Peyer's patch (tissue), 4 donors: ENCODE measurements at regions not wholly inside any gene's neighbourhood (a gene's known extent, or its start where the extent isn't known, plus 50 kb on each side); places are given as distances from the start of the nearest gene placed in this dataset.

ENCODE experiments used
- DNase-seq, 3 donors: peaks; one replicate each; pipeline ENCODE4 v3.0.0-alpha.2; 2017 to 2019
- H3K27ac ChIP-seq, 4 donors: fragments of 200-600 bp; sonication (generic); one replicate each; pipeline ENCODE4 v1.5.1; 2016 to 2019
- H3K27me3 ChIP-seq, 2 donors: fragments of 200-600 bp; sonication (generic); one replicate each; pipeline ENCODE4 v1.5.1; 2019
- H3K36me3 ChIP-seq, 3 donors: fragments of 200-600 bp; sonication (generic); one replicate each; pipeline ENCODE4 v1.5.1; 2016 to 2019
- H3K4me1 ChIP-seq, 4 donors: fragments of 200-600 bp; sonication (generic); one replicate each; pipeline ENCODE4 v1.5.1; 2016 to 2019
- H3K4me3 ChIP-seq, 4 donors: fragments of 200-600 bp; sonication (generic); 1 replicate in 3 of 4; 2 replicates in 1 of 4; pipeline ENCODE4 v1.5.1; 2016 to 2019; ENCODE audit warnings: mild to moderate bottlenecking in 1 of 4
- H3K9me3 ChIP-seq, 4 donors: fragments of 200-600 bp; sonication (generic); one replicate each; pipeline ENCODE4 v1.5.1; 2016 to 2019; ENCODE audit warnings: mild to moderate bottlenecking in 1 of 4
- CTCF ChIP-seq, 6 experiments: fragments of 450-650 bp in 4 of 6; fragments of 200-600 bp in 2 of 6; sonication (generic) in 1 of 6; IDR thresholded peaks; one replicate each; pipeline ENCODE4 v1.5.1; 2017 to 2019; ENCODE audit warnings: antibody characterized with exemption in 6 of 6, mild to moderate bottlenecking in 3 of 6, moderate library complexity in 1 of 6
- POLR2A ChIP-seq, 2 donors: fragments of 450-650 bp; IDR thresholded peaks; one replicate each; pipeline ENCODE4 v1.5.1; 2017; ENCODE audit warnings: antibody characterized with exemption in 2 of 2, mild to moderate bottlenecking in 2 of 2, moderate library complexity in 2 of 2

GRCh38 chr6:19362396-19362795 lies 474.8 kb upstream of the ID4 start:
- no peak overlapping the region for H3K27ac ChIP-seq
- H3K4me3 ChIP-seq, result no peak overlapping the region
- no peaks in the 10 kb centered on the region for H3K4me1 ChIP-seq
- H3K36me3 ChIP-seq, result no peaks in the 10 kb centered on the region
- TF ChIP-seq CTCF (IDR thresholded peaks at IDR 0.05) (no peak), POLR2A (IDR thresholded peaks at IDR 0.05) (no peak)
- H3K27me3 ChIP-seq, result no peaks in the 10 kb centered on the region
- DNase-seq, result no peak
- H3K9me3 ChIP-seq, result no peaks in the 10 kb centered on the region

- H3K27me3 ChIP-seq, result no peaks in the 10 kb centered on the region
- no peak for DNase-seq
- H3K4me1 ChIP-seq, result no peaks in the 10 kb centered on the region
- no peak overlapping the region for H3K4me3 ChIP-seq
- TF ChIP-seq CTCF (IDR thresholded peaks at IDR 0.05) (no peak), POLR2A (IDR thresholded peaks at IDR 0.05) (no peak)
- H3K9me3 ChIP-seq, result no peaks in the 10 kb centered on the region
- no peak overlapping the region for H3K27ac ChIP-seq
- no peaks in the 10 kb centered on the region for H3K36me3 ChIP-seq
Measured at GRCh38 chr6:19368511-19368910, 468.7 kb upstream of the ID4 start.

DNA sequence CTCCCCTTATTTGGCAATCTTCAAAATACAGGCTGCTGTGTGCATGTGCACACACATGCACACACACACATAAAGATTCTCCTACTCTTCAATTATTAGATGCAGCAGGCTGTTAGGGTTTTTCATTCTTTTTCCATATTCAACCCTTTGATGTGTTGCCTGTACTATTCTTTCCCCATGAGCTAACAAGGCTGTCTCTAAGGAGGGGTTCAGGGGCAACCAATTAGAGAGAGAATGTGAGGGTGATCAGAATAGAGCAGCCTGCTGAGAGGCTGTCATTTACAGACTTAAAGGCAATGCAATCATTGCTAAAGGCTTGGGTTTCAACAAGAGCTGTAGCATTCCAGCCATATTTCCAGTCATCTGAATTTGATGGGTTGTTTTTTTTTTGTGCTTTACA lies 467.4 kb upstream of the ID4 start:
- Histone ChIP-seq H3K36me3 (no peaks in the 10 kb centered on the region), H3K9me3 (no peaks in the 10 kb centered on the region), H3K4me3 (no peak overlapping the region), H3K27me3 (no peaks in the 10 kb centered on the region), H3K27ac (no peak overlapping the region), H3K4me1 (no peaks in the 10 kb centered on the region)
- no peak for DNase-seq
- TF ChIP-seq POLR2A (IDR thresholded peaks at IDR 0.05), result no peak

DNA sequence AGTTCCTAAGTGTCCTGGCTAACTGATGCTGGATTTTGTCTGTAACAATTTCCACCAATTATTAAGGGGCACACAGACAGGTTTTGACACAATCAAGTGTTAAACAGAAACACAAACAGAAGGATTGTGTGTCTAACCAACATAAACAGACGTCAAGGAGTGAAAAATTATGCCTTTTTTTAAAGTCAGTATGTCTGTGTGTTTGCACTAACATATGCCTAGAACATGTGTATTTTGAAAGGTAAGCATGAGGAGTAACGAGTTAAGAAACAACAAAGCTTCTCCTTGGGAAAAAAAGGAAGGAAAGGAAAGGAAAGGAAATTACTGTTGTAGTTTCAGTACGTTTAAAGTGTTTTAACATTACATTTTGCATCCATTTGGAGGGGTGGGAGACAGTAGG lies 466.3 kb upstream of the ID4 start:
- H3K27me3 ChIP-seq, result no peaks in the 10 kb centered on the region
- H3K9me3 ChIP-seq, result no peaks in the 10 kb centered on the region
- no peaks in the 10 kb centered on the region for H3K36me3 ChIP-seq
- H3K4me3 ChIP-seq, result no peak overlapping the region
- DNase-seq, result no peak
- TF ChIP-seq POLR2A (IDR thresholded peaks at IDR 0.05), result no peak
- TF ChIP-seq CTCF (IDR thresholded peaks at IDR 0.05), result no peak
- no peaks in the 10 kb centered on the region for H3K4me1 ChIP-seq
- no peak overlapping the region for H3K27ac ChIP-seq

- Histone ChIP-seq H3K27me3 (no peaks in the 10 kb centered on the region), H3K9me3 (no peaks in the 10 kb centered on the region), H3K27ac (no peak overlapping the region), H3K4me1 (no peaks in the 10 kb centered on the region), H3K36me3 (no peaks in the 10 kb centered on the region), H3K4me3 (no peak overlapping the region)
- DNase-seq, result no peak
- TF ChIP-seq POLR2A (IDR thresholded peaks at IDR 0.05) (no peak), CTCF (IDR thresholded peaks at IDR 0.05) (no peak)
Measured at GRCh38 chr6:19375613-19376012, 461.6 kb upstream of the ID4 start.

DNA sequence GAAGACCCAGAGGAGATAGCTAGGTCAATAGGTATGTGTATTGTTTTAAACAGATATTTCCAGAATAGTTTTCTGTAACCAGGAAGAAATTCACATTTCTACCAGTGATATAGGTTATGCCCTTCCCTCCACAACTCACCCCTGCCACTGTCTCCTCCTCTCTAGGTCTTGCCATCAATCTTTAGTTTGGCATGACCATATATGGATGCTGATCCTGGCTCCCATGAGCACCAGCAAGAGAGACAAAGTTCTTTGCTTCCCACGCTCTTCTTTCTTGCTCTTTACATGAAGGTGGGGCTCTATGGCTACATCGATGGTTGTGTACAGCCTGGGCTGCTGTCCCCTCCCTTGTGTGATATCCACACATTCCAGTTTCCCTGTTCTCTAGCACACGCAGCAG lies 459.4 kb upstream of the ID4 start:
- Histone ChIP-seq H3K36me3 (no peaks in the 10 kb centered on the region), H3K9me3 (no peaks in the 10 kb centered on the region), H3K27me3 (no peaks in the 10 kb centered on the region), H3K27ac (no peak overlapping the region), H3K4me3 (no peak overlapping the region), H3K4me1 (no peaks in the 10 kb centered on the region)
- TF ChIP-seq CTCF (IDR thresholded peaks at IDR 0.05) (no peak), POLR2A (IDR thresholded peaks at IDR 0.05) (no peak)
- DNase-seq, result no peak
